H9 (cell line): ENCODE measurements at regions not wholly inside any gene's neighbourhood (a gene's known extent, or its start where the extent isn't known, plus 50 kb on each side); places are given as distances from the start of the nearest gene placed in this dataset.

Experiments used
- DNase-seq: peaks from one replicate; pipeline ENCODE4 v3.0.0-alpha.2; 2017
- H2AFZ ChIP-seq: one replicate; pipeline ENCODE4 v1.6.1; 2013; ENCODE audit warnings: mild to moderate bottlenecking, low read length, control low read depth, moderate library complexity
- H2AK5ac ChIP-seq: 2 replicates; pipeline ENCODE4 v1.6.1; 2013; ENCODE audit warnings: low read length, control low read depth, mixed read lengths; ENCODE audit not compliant: insufficient read length
- H2BK120ac ChIP-seq: one replicate; pipeline ENCODE4 v1.6.1; 2013; ENCODE audit warnings: low read depth, mild to moderate bottlenecking, low read length, control low read depth, inconsistent platforms; ENCODE audit not compliant: poor library complexity, severe bottlenecking
- H2BK12ac ChIP-seq: 2 replicates; pipeline ENCODE4 v1.6.1; 2013; ENCODE audit warnings: low read length, control low read depth, mixed read lengths, low read depth; ENCODE audit not compliant: insufficient read length
- H2BK15ac ChIP-seq: 2 replicates; pipeline ENCODE4 v1.6.1; 2013; ENCODE audit warnings: low read depth, low read length, control low read depth
- H2BK20ac ChIP-seq: one replicate; pipeline ENCODE4 v1.6.1; 2013; ENCODE audit warnings: low read depth, mild to moderate bottlenecking, low read length, control low read depth, inconsistent platforms; ENCODE audit not compliant: poor library complexity, severe bottlenecking
- H2BK5ac ChIP-seq: 2 replicates; pipeline ENCODE4 v1.6.1; 2013; ENCODE audit warnings: low read length, control low read depth, mixed read lengths; ENCODE audit not compliant: insufficient read length
- H3K14ac ChIP-seq: 2 replicates; pipeline ENCODE4 v1.6.1; 2013; ENCODE audit warnings: low read length, control low read depth; ENCODE audit not compliant: insufficient read depth
- H3K18ac ChIP-seq: 2 replicates; pipeline ENCODE4 v1.6.1; 2013; ENCODE audit warnings: low read depth, mild to moderate bottlenecking, mixed read lengths, low read length, control low read depth; ENCODE audit not compliant: insufficient read length
- H3K23ac ChIP-seq: 2 replicates; pipeline ENCODE4 v1.6.1; 2013; ENCODE audit warnings: low read length, control low read depth, mixed read lengths, low read depth; ENCODE audit not compliant: insufficient read length
- H3K23me2 ChIP-seq: 2 replicates; pipeline ENCODE4 v1.6.1; 2013; ENCODE audit warnings: low read depth, mild to moderate bottlenecking, mixed read lengths, low read length, control low read depth; ENCODE audit not compliant: insufficient read length, poor library complexity, severe bottlenecking
- H3K27ac ChIP-seq: 2 replicates; pipeline ENCODE4 v1.5.1; 2013; ENCODE audit warnings: low read length, control low read depth, mixed read lengths, low read depth; ENCODE audit not compliant: insufficient read length
- H3K27me3 ChIP-seq: 2 replicates; pipeline ENCODE4 v1.6.1; 2013; ENCODE audit warnings: low read length, control low read depth, inconsistent platforms; ENCODE audit not compliant: insufficient read depth
- H3K4ac ChIP-seq: 2 replicates; pipeline ENCODE4 v1.6.1; 2013; ENCODE audit warnings: low read depth, mild to moderate bottlenecking, control low read depth, inconsistent platforms, low read length, moderate library complexity
- H3K4me1 ChIP-seq: 2 replicates; pipeline ENCODE4 v1.6.1; 2013; ENCODE audit warnings: low read length, control low read depth, inconsistent platforms; ENCODE audit not compliant: insufficient read depth
- H3K4me2 ChIP-seq: 2 replicates; pipeline ENCODE4 v1.6.1; 2013; ENCODE audit warnings: low read length, control low read depth, mixed read lengths; ENCODE audit not compliant: insufficient read length, insufficient read depth
- H3K56ac ChIP-seq: 2 replicates; pipeline ENCODE4 v1.6.1; 2013; ENCODE audit warnings: low read depth, mild to moderate bottlenecking, mixed read lengths, low read length, control low read depth; ENCODE audit not compliant: insufficient read length
- H3K79me1 ChIP-seq: 2 replicates; pipeline ENCODE4 v1.6.1; 2013; ENCODE audit warnings: low read depth, mild to moderate bottlenecking, moderate library complexity, low read length, control low read depth, inconsistent platforms; ENCODE audit not compliant: insufficient read depth, poor library complexity, severe bottlenecking
- H3K79me2 ChIP-seq: 2 replicates; pipeline ENCODE4 v1.6.1; 2013; ENCODE audit warnings: low read length, control low read depth, inconsistent platforms; ENCODE audit not compliant: insufficient read depth
- H3K9ac ChIP-seq: 2 replicates; pipeline ENCODE4 v1.6.1; 2013; ENCODE audit warnings: low read length, control low read depth, mixed read lengths; ENCODE audit not compliant: insufficient read length; ENCODE audit errors: extremely low read depth
- H3K9me3 ChIP-seq: one replicate; pipeline ENCODE4 v1.6.1; 2013; ENCODE audit warnings: low read depth, low read length, inconsistent platforms; ENCODE audit not compliant: control insufficient read depth
- H3T11ph ChIP-seq: one replicate; pipeline ENCODE4 v1.6.1; 2013; ENCODE audit warnings: mild to moderate bottlenecking, low read length, control low read depth, inconsistent platforms
- H4K20me1 ChIP-seq: one replicate; pipeline ENCODE4 v1.6.1; 2013; ENCODE audit not compliant: control insufficient read depth, insufficient read length, insufficient read depth
- H4K5ac ChIP-seq: 2 replicates; pipeline ENCODE4 v1.6.1; 2013; ENCODE audit warnings: low read depth, mild to moderate bottlenecking, mixed read lengths, low read length, control low read depth; ENCODE audit not compliant: insufficient read length
- H4K8ac ChIP-seq: replicated peaks from 2 replicates; pipeline ENCODE4 v1.6.1; 2013; ENCODE audit warnings: low read length, control low read depth, mixed read lengths, low read depth; ENCODE audit not compliant: insufficient read length
- H4K91ac ChIP-seq: 2 replicates; pipeline ENCODE4 v1.6.1; 2013; ENCODE audit warnings: low read depth, mild to moderate bottlenecking, moderate library complexity, mixed read lengths, low read length, control low read depth; ENCODE audit not compliant: insufficient read length
- H3K27ac Mint-ChIP-seq, 3 experiments: 2 replicates in 2 of 3; 3 replicates in 1 of 3; pipeline ENCODE4 v1.8.0; 2020 to 2021; ENCODE audit warnings: mixed read lengths in 3 of 3, mild to moderate bottlenecking in 1 of 3, moderate library complexity in 1 of 3
- H3K27me3 Mint-ChIP-seq: 2 replicates; pipeline ENCODE4 v1.8.0; 2021; ENCODE audit warnings: low read depth, mild to moderate bottlenecking, moderate library complexity, mixed read lengths
- H3K36me3 Mint-ChIP-seq, 3 experiments: 2 replicates in 2 of 3; 3 replicates in 1 of 3; pipeline ENCODE4 v1.8.0; 2020 to 2021; ENCODE audit warnings: low read depth in 3 of 3, mixed read lengths in 3 of 3; ENCODE audit not compliant: insufficient read depth in 1 of 3
- H3K4me1 Mint-ChIP-seq, 2 experiments: 2 replicates each; pipeline ENCODE4 v1.8.0; 2020; ENCODE audit warnings: mixed read lengths in 2 of 2
- H3K4me3 Mint-ChIP-seq, 2 experiments: 2 replicates in 1 of 2; 3 replicates in 1 of 2; pipeline ENCODE4 v1.8.0; 2020 to 2021; ENCODE audit warnings: mild to moderate bottlenecking in 2 of 2, mixed read lengths in 2 of 2, moderate library complexity in 1 of 2
- H3K9me3 Mint-ChIP-seq, 2 experiments: 2 replicates in 1 of 2; 3 replicates in 1 of 2; pipeline ENCODE4 v1.8.0; 2020; ENCODE audit warnings: mild to moderate bottlenecking in 2 of 2, mixed read lengths in 2 of 2, moderate library complexity in 1 of 2
- WGBS: extraction: QIAGEN DNeasy Blood & Tissue Kit; methylation state at CpG from one replicate; pipeline ENCODE4 v1.1.7; 2013; ENCODE audit warnings: missing lambda C conversion rate, low lambda C conversion rate, mixed read lengths; ENCODE audit not compliant: insufficient read length; ENCODE audit errors: extremely low coverage; 5-methylcytosine and 5-hydroxymethylcytosine counted together
- TF ChIP-seq, protein P1 (sequence below): fragments of 200-600 bp; sonication (generic); conservative IDR thresholded peaks from 3 replicates; pipeline ENCODE4 v1.8.0; 2021; ENCODE audit warnings: antibody characterized with exemption, mild to moderate bottlenecking

GRCh38 chr6:885051-885590 is 192.2 kb upstream of the EXOC2 start:
- H3K4me1 ChIP-seq: no peaks in the 10 kb centered on the region
- H3K9me3 ChIP-seq: no peaks in the 10 kb centered on the region
- H2BK5ac ChIP-seq: no peak overlapping the region
- no peak overlapping the region for H3T11ph ChIP-seq
- H3K27me3 ChIP-seq: no peaks in the 10 kb centered on the region
- DNase-seq: no peak
- Mint-ChIP-seq H3K27me3 (peaks cover 3% of the 10 kb centered on the region), H3K9me3 (no peaks in the 10 kb centered on the region), H3K4me1 (peaks cover 5 to 6% of the 10 kb centered on the region in 2 experiments), H3K4me3 (no peak overlapping the region), H3K36me3 (no peaks in the 10 kb centered on the region), H3K27ac (no peak overlapping the region)
- no peaks in the 10 kb centered on the region for H3K79me2 ChIP-seq
- no peak overlapping the region for H3K23ac ChIP-seq
- no peak overlapping the region for H3K9ac ChIP-seq
- TF ChIP-seq, protein P1, sequence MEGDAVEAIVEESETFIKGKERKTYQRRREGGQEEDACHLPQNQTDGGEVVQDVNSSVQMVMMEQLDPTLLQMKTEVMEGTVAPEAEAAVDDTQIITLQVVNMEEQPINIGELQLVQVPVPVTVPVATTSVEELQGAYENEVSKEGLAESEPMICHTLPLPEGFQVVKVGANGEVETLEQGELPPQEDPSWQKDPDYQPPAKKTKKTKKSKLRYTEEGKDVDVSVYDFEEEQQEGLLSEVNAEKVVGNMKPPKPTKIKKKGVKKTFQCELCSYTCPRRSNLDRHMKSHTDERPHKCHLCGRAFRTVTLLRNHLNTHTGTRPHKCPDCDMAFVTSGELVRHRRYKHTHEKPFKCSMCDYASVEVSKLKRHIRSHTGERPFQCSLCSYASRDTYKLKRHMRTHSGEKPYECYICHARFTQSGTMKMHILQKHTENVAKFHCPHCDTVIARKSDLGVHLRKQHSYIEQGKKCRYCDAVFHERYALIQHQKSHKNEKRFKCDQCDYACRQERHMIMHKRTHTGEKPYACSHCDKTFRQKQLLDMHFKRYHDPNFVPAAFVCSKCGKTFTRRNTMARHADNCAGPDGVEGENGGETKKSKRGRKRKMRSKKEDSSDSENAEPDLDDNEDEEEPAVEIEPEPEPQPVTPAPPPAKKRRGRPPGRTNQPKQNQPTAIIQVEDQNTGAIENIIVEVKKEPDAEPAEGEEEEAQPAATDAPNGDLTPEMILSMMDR: no peak
- H3K56ac ChIP-seq: no peak overlapping the region
- H3K14ac ChIP-seq: no peak overlapping the region
- whole genome bisulfite sequencing: no CpG with 5 or more reads among the region's 7 CpGs
- H4K20me1 ChIP-seq: no peaks in the 10 kb centered on the region
- no peak overlapping the region for H4K8ac ChIP-seq
- no peak overlapping the region for H3K18ac ChIP-seq
- H4K91ac ChIP-seq: no peak overlapping the region
- H2AK5ac ChIP-seq: no peak overlapping the region
- H2BK12ac ChIP-seq: no peak overlapping the region
- no peak overlapping the region for H2BK15ac ChIP-seq
- no peak overlapping the region for H2AFZ ChIP-seq
- H3K27ac ChIP-seq: no peak overlapping the region
- no peak overlapping the region for H2BK20ac ChIP-seq
- H3K79me1 ChIP-seq: no peaks in the 10 kb centered on the region
- no peak overlapping the region for H4K5ac ChIP-seq
- H2BK120ac ChIP-seq: no peak overlapping the region
- H3K23me2 ChIP-seq: no peaks in the 10 kb centered on the region
- no peak overlapping the region for H3K4ac ChIP-seq
- H3K4me2 ChIP-seq: no peak overlapping the region
